ENCODE measurements at regions not wholly inside any gene's neighbourhood (a gene's known extent, or its start where the extent isn't known, plus 50 kb on each side); places are given as distances from the start of the nearest gene placed in this dataset.

GRCh38 chr1:163872067-163872466 lies 550.3 kb downstream of the NUF2 start:
- no peaks in the 10 kb centered on the region for H3K4me1 ChIP-seq (ENCODE audit: insufficient read depth, low read length)
- no peaks in the 10 kb centered on the region for H3K27me3 ChIP-seq (ENCODE audit: control insufficient read depth in 1 of 2, insufficient read depth in 2 of 2, low read length in 2 of 2)
- no peak overlapping the region for H3K27ac ChIP-seq (ENCODE audit: low read depth, low read length)
- no peaks in the 10 kb centered on the region for H3K9me3 ChIP-seq (ENCODE audit: low read length)
- no peak overlapping the region for H3K4me3 ChIP-seq (ENCODE audit: low read depth in 1 of 2, low read length in 2 of 2)
- H3K36me3 ChIP-seq (ENCODE audit: insufficient read depth, low read length): no peaks in the 10 kb centered on the region
- H3K9ac ChIP-seq (ENCODE audit: low read length): no peak overlapping the region

- Histone ChIP-seq H3K4me1 (ENCODE audit: insufficient read depth, low read length) (no peaks in the 10 kb centered on the region), H3K36me3 (ENCODE audit: insufficient read depth, low read length) (no peaks in the 10 kb centered on the region), H3K27me3 (ENCODE audit: control insufficient read depth in 1 of 2, insufficient read depth in 2 of 2, low read length in 2 of 2) (no peaks in the 10 kb centered on the region), H3K27ac (ENCODE audit: low read depth, low read length) (no peak overlapping the region), H3K9me3 (ENCODE audit: low read length) (no peaks in the 10 kb centered on the region), H3K4me3 (ENCODE audit: low read depth in 1 of 2, low read length in 2 of 2) (no peak overlapping the region), H3K9ac (ENCODE audit: low read length) (no peak overlapping the region)
Measured at GRCh38 chr1:163874070-163874469, 552.3 kb downstream of the NUF2 start.

- H3K9ac ChIP-seq (ENCODE audit: low read length): no peak overlapping the region
- H3K36me3 ChIP-seq (ENCODE audit: insufficient read depth, low read length): no peaks in the 10 kb centered on the region
- no peaks in the 10 kb centered on the region for H3K27me3 ChIP-seq (ENCODE audit: control insufficient read depth in 1 of 2, insufficient read depth in 2 of 2, low read length in 2 of 2)
- H3K9me3 ChIP-seq (ENCODE audit: low read length): no peaks in the 10 kb centered on the region
- no peaks in the 10 kb centered on the region for H3K4me1 ChIP-seq (ENCODE audit: insufficient read depth, low read length)
- no peak overlapping the region for H3K4me3 ChIP-seq (ENCODE audit: low read depth in 1 of 2, low read length in 2 of 2)
- no peak overlapping the region for H3K27ac ChIP-seq (ENCODE audit: low read depth, low read length)
Measured at GRCh38 chr1:163875200-163875926, 553.6 kb downstream of the NUF2 start.

GRCh38 chr1:163875927-163876320 lies 554.2 kb downstream of the NUF2 start:
- Histone ChIP-seq H3K36me3 (ENCODE audit: insufficient read depth, low read length) (no peaks in the 10 kb centered on the region), H3K27ac (ENCODE audit: low read depth, low read length) (no peak overlapping the region), H3K9ac (ENCODE audit: low read length) (no peak overlapping the region), H3K4me3 (ENCODE audit: low read depth in 1 of 2, low read length in 2 of 2) (no peak overlapping the region), H3K27me3 (ENCODE audit: control insufficient read depth in 1 of 2, insufficient read depth in 2 of 2, low read length in 2 of 2) (no peaks in the 10 kb centered on the region), H3K4me1 (ENCODE audit: insufficient read depth, low read length) (no peaks in the 10 kb centered on the region), H3K9me3 (ENCODE audit: low read length) (no peaks in the 10 kb centered on the region)

GRCh38 chr1:163876546-163876945 lies 554.8 kb downstream of the NUF2 start:
- Histone ChIP-seq H3K4me3 (ENCODE audit: low read depth in 1 of 2, low read length in 2 of 2) (no peak overlapping the region), H3K27me3 (ENCODE audit: control insufficient read depth in 1 of 2, insufficient read depth in 2 of 2, low read length in 2 of 2) (no peaks in the 10 kb centered on the region), H3K9me3 (ENCODE audit: low read length) (no peaks in the 10 kb centered on the region), H3K9ac (ENCODE audit: low read length) (no peak overlapping the region), H3K4me1 (ENCODE audit: insufficient read depth, low read length) (no peaks in the 10 kb centered on the region), H3K36me3 (ENCODE audit: insufficient read depth, low read length) (no peaks in the 10 kb centered on the region), H3K27ac (ENCODE audit: low read depth, low read length) (no peak overlapping the region)

- H3K4me3 ChIP-seq (ENCODE audit: low read depth in 1 of 2, low read length in 2 of 2): no peak overlapping the region
- H3K36me3 ChIP-seq (ENCODE audit: insufficient read depth, low read length): no peaks in the 10 kb centered on the region
- H3K27ac ChIP-seq (ENCODE audit: low read depth, low read length): no peak overlapping the region
- H3K27me3 ChIP-seq (ENCODE audit: control insufficient read depth in 1 of 2, insufficient read depth in 2 of 2, low read length in 2 of 2): no peaks in the 10 kb centered on the region
- H3K4me1 ChIP-seq (ENCODE audit: insufficient read depth, low read length): no peaks in the 10 kb centered on the region
- H3K9me3 ChIP-seq (ENCODE audit: low read length): no peaks in the 10 kb centered on the region
- no peak overlapping the region for H3K9ac ChIP-seq (ENCODE audit: low read length)
Measured at GRCh38 chr1:163877016-163877415, 555.3 kb downstream of the NUF2 start.

- Histone ChIP-seq H3K27ac (ENCODE audit: low read depth, low read length) (no peak overlapping the region), H3K4me1 (ENCODE audit: insufficient read depth, low read length) (no peaks in the 10 kb centered on the region), H3K9ac (ENCODE audit: low read length) (no peak overlapping the region), H3K27me3 (ENCODE audit: control insufficient read depth in 1 of 2, insufficient read depth in 2 of 2, low read length in 2 of 2) (no peaks in the 10 kb centered on the region), H3K4me3 (ENCODE audit: low read depth in 1 of 2, low read length in 2 of 2) (no peak overlapping the region), H3K36me3 (ENCODE audit: insufficient read depth, low read length) (no peaks in the 10 kb centered on the region), H3K9me3 (ENCODE audit: low read length) (no peaks in the 10 kb centered on the region)
Measured at GRCh38 chr1:163885510-163885909, 563.8 kb downstream of the NUF2 start.

GRCh38 chr1:163896001-163896400 lies 574.2 kb downstream of the NUF2 start:
- Histone ChIP-seq H3K27ac (ENCODE audit: low read depth, low read length) (no peak overlapping the region), H3K9me3 (ENCODE audit: low read length) (no peaks in the 10 kb centered on the region), H3K9ac (ENCODE audit: low read length) (no peak overlapping the region), H3K4me1 (ENCODE audit: insufficient read depth, low read length) (no peaks in the 10 kb centered on the region), H3K36me3 (ENCODE audit: insufficient read depth, low read length) (no peaks in the 10 kb centered on the region), H3K4me3 (ENCODE audit: low read depth in 1 of 2, low read length in 2 of 2) (no peak overlapping the region), H3K27me3 (ENCODE audit: control insufficient read depth in 1 of 2, insufficient read depth in 2 of 2, low read length in 2 of 2) (no peaks in the 10 kb centered on the region)

GRCh38 chr1:163897412-163898155 lies 575.8 kb downstream of the NUF2 start:
- H3K9ac ChIP-seq (ENCODE audit: low read length): no peak overlapping the region
- no peaks in the 10 kb centered on the region for H3K9me3 ChIP-seq (ENCODE audit: low read length)
- H3K36me3 ChIP-seq (ENCODE audit: insufficient read depth, low read length): no peaks in the 10 kb centered on the region
- no peak overlapping the region for H3K4me3 ChIP-seq (ENCODE audit: low read depth in 1 of 2, low read length in 2 of 2)
- no peaks in the 10 kb centered on the region for H3K4me1 ChIP-seq (ENCODE audit: insufficient read depth, low read length)
- H3K27ac ChIP-seq (ENCODE audit: low read depth, low read length): no peak overlapping the region
- H3K27me3 ChIP-seq (ENCODE audit: control insufficient read depth in 1 of 2, insufficient read depth in 2 of 2, low read length in 2 of 2): no peaks in the 10 kb centered on the region

GRCh38 chr1:163906283-163906682 lies 584.5 kb downstream of the NUF2 start:
- H3K4me1 ChIP-seq (ENCODE audit: insufficient read depth, low read length): no peaks in the 10 kb centered on the region
- H3K27ac ChIP-seq (ENCODE audit: low read depth, low read length): no peak overlapping the region
- no peak overlapping the region for H3K4me3 ChIP-seq (ENCODE audit: low read depth in 1 of 2, low read length in 2 of 2)
- H3K9me3 ChIP-seq (ENCODE audit: low read length): no peaks in the 10 kb centered on the region
- no peaks in the 10 kb centered on the region for H3K36me3 ChIP-seq (ENCODE audit: insufficient read depth, low read length)
- H3K27me3 ChIP-seq (ENCODE audit: control insufficient read depth in 1 of 2, insufficient read depth in 2 of 2, low read length in 2 of 2): no peaks in the 10 kb centered on the region
- no peak overlapping the region for H3K9ac ChIP-seq (ENCODE audit: low read length)

GRCh38 chr1:163912170-163912884 lies 590.6 kb downstream of the NUF2 start:
- H3K9me3 ChIP-seq (ENCODE audit: low read length): no peaks in the 10 kb centered on the region
- H3K4me1 ChIP-seq (ENCODE audit: insufficient read depth, low read length): no peaks in the 10 kb centered on the region
- no peak overlapping the region for H3K4me3 ChIP-seq (ENCODE audit: low read depth in 1 of 2, low read length in 2 of 2)
- H3K36me3 ChIP-seq (ENCODE audit: insufficient read depth, low read length): no peaks in the 10 kb centered on the region
- no peak overlapping the region for H3K9ac ChIP-seq (ENCODE audit: low read length)
- no peaks in the 10 kb centered on the region for H3K27me3 ChIP-seq (ENCODE audit: control insufficient read depth in 1 of 2, insufficient read depth in 2 of 2, low read length in 2 of 2)
- H3K27ac ChIP-seq (ENCODE audit: low read depth, low read length): no peak overlapping the region

Data from muscle layer of colon (tissue), 2 donors.